Liver (tissue), 7 donors: ENCODE measurements at regions not wholly inside any gene's neighbourhood (a gene's known extent, or its start where the extent isn't known, plus 50 kb on each side); places are given as distances from the start of the nearest gene placed in this dataset.

Source experiments
- DNase-seq: peaks from one replicate; pipeline ENCODE4 v3.0.0-alpha.2; 2017; ENCODE audit warnings: low spot score
- H3K27ac ChIP-seq, 2 donors: one replicate each; pipeline ENCODE4 v1.7.0; 2013; ENCODE audit warnings: inconsistent platforms in 2 of 2, low read length in 2 of 2, control low read depth in 1 of 2, low read depth in 1 of 2, mild to moderate bottlenecking in 1 of 2
- H3K27me3 ChIP-seq, 4 donors: one replicate each; pipeline versions ENCODE4 v1.6.1 to v1.7.0; 2013; ENCODE audit warnings: low read length in 3 of 4, inconsistent platforms in 1 of 4, mild to moderate bottlenecking in 1 of 4, moderate library complexity in 1 of 4; ENCODE audit not compliant: control insufficient read depth in 4 of 4, insufficient read depth in 4 of 4
- H3K36me3 ChIP-seq, 4 donors: one replicate each; pipeline versions ENCODE4 v1.6.1 to v1.7.0; 2013; ENCODE audit warnings: low read length in 3 of 4, mild to moderate bottlenecking in 3 of 4, low read depth in 1 of 4, moderate library complexity in 1 of 4; ENCODE audit not compliant: control insufficient read depth in 4 of 4, insufficient read depth in 3 of 4
- H3K4me1 ChIP-seq, 4 donors: one replicate each; pipeline versions ENCODE4 v1.6.1 to v1.7.0; 2013; ENCODE audit warnings: low read length in 3 of 4, mild to moderate bottlenecking in 3 of 4, moderate library complexity in 1 of 4; ENCODE audit not compliant: control insufficient read depth in 4 of 4, insufficient read depth in 4 of 4
- H3K4me3 ChIP-seq, 3 donors: one replicate each; pipeline versions ENCODE4 v1.6.1 to v1.7.0; 2013; ENCODE audit warnings: low read length in 3 of 3, control low read depth in 1 of 3, low read depth in 1 of 3, mild to moderate bottlenecking in 1 of 3
- H3K9ac ChIP-seq, 2 donors: one replicate each; pipeline ENCODE4 v1.7.0; 2013; ENCODE audit warnings: low read length in 2 of 2, mild to moderate bottlenecking in 2 of 2, moderate library complexity in 2 of 2, control low read depth in 1 of 2, low read depth in 1 of 2
- H3K9me3 ChIP-seq, 4 donors: one replicate each; pipeline versions ENCODE4 v1.6.1 to v1.7.0; 2013; ENCODE audit warnings: low read length in 3 of 4; ENCODE audit not compliant: control insufficient read depth in 4 of 4
- EGR1 ChIP-seq, 2 donors: IDR thresholded peaks; 2 replicates each; pipeline ENCODE4 v1.6.1; 2016 to 2018; ENCODE audit warnings: antibody characterized with exemption in 2 of 2, low read depth in 2 of 2
- FOXA1 ChIP-seq: IDR thresholded peaks from 2 replicates; pipeline ENCODE4 v1.6.1; 2016; ENCODE audit warnings: antibody characterized with exemption
- FOXA2 ChIP-seq: IDR thresholded peaks from 2 replicates; pipeline ENCODE4 v1.6.1; 2016; ENCODE audit warnings: antibody characterized with exemption
- GABPA ChIP-seq, 2 donors: IDR thresholded peaks in 1 of 2; conservative IDR thresholded peaks in 1 of 2; 2 replicates each; pipeline ENCODE4 v1.6.1; 2016; ENCODE audit warnings: antibody characterized with exemption in 2 of 2, mild to moderate bottlenecking in 1 of 2, moderate library complexity in 1 of 2
- HNF4A ChIP-seq, 2 donors: conservative IDR thresholded peaks; 2 replicates each; pipeline ENCODE4 v1.6.1; 2016; ENCODE audit warnings: antibody characterized with exemption in 2 of 2, mild to moderate bottlenecking in 2 of 2
- HNF4G ChIP-seq: IDR thresholded peaks from 2 replicates; pipeline ENCODE4 v1.6.1; 2016; ENCODE audit warnings: antibody characterized with exemption
- JUND ChIP-seq, 2 donors: IDR thresholded peaks; 2 replicates each; pipeline ENCODE4 v1.6.1; 2016; ENCODE audit warnings: antibody characterized with exemption in 2 of 2
- MAX ChIP-seq: IDR thresholded peaks from 2 replicates; pipeline ENCODE4 v1.6.1; 2016; ENCODE audit warnings: antibody characterized with exemption
- NR2F2 ChIP-seq: IDR thresholded peaks from 2 replicates; pipeline ENCODE4 v1.6.1; 2016; ENCODE audit warnings: antibody characterized with exemption
- REST ChIP-seq: IDR thresholded peaks from 2 replicates; pipeline ENCODE4 v1.6.1; 2016; ENCODE audit warnings: antibody characterized with exemption, mild to moderate bottlenecking
- RXRA ChIP-seq, 2 donors: IDR thresholded peaks; 2 replicates each; pipeline ENCODE4 v1.6.1; 2017 to 2018; ENCODE audit warnings: antibody characterized with exemption in 2 of 2, mild to moderate bottlenecking in 1 of 2
- SP1 ChIP-seq: IDR thresholded peaks from 2 replicates; pipeline ENCODE4 v1.6.1; 2018; ENCODE audit warnings: antibody characterized with exemption, mild to moderate bottlenecking
- TAF1 ChIP-seq: conservative IDR thresholded peaks from 2 replicates; pipeline ENCODE4 v1.6.1; 2016; ENCODE audit warnings: antibody characterized with exemption, mild to moderate bottlenecking
- WGBS: extraction: QIAGEN DNeasy Blood & Tissue Kit; methylation state at CpG from one replicate; pipeline ENCODE4 v1.1.7; 2013; 5-methylcytosine and 5-hydroxymethylcytosine counted together
- TF ChIP-seq, protein P1 (sequence below): IDR thresholded peaks from 2 replicates; pipeline ENCODE4 v1.6.1; 2016; ENCODE audit warnings: antibody characterized with exemption
- donor health status: healthy.
- donor health status: healthy.
- donor health status: healthy.
- donor health status: healthy.

GRCh38 chr16:80489173-80489572, 51.6 kb upstream of the DYNLRB2 start:
- 91% methylated on average over 1 of the region's 1 CpG for WGBS
- Histone ChIP-seq H3K4me1 (no peaks in the 10 kb centered on the region), H3K36me3 (no peaks in the 10 kb centered on the region), H3K27ac (no peak overlapping the region), H3K9ac (no peak overlapping the region), H3K4me3 (no peak overlapping the region), H3K9me3 (peaks cover 0 to 1% (median 0%) of the 10 kb centered on the region in 4 donors), H3K27me3 (peaks cover 0 to 4% (median 0%) of the 10 kb centered on the region in 4 donors)
- DNase-seq = no peak
- TF ChIP-seq, protein P1, sequence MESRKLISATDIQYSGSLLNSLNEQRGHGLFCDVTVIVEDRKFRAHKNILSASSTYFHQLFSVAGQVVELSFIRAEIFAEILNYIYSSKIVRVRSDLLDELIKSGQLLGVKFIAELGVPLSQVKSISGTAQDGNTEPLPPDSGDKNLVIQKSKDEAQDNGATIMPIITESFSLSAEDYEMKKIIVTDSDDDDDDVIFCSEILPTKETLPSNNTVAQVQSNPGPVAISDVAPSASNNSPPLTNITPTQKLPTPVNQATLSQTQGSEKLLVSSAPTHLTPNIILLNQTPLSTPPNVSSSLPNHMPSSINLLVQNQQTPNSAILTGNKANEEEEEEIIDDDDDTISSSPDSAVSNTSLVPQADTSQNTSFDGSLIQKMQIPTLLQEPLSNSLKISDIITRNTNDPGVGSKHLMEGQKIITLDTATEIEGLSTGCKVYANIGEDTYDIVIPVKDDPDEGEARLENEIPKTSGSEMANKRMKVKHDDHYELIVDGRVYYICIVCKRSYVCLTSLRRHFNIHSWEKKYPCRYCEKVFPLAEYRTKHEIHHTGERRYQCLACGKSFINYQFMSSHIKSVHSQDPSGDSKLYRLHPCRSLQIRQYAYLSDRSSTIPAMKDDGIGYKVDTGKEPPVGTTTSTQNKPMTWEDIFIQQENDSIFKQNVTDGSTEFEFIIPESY = no peak
- TF ChIP-seq FOXA1 = no peak
- no peak for TF ChIP-seq NR2F2

GRCh38 chr16:80488167-80488566, 52.6 kb upstream of the DYNLRB2 start:
- no peak for DNase-seq
- H3K27me3 ChIP-seq = peaks cover 0 to 4% (median 0%) of the 10 kb centered on the region in 4 donors
- H3K9me3 ChIP-seq = no peaks in the 10 kb centered on the region
- no peak overlapping the region for H3K4me3 ChIP-seq
- no peak overlapping the region for H3K27ac ChIP-seq
- TF ChIP-seq FOXA2 (no peak), JUND (IDR thresholded peaks at IDR 0.05) (no peak), GABPA (IDR thresholded peaks at IDR 0.05 in 1 of 2, conservative IDR thresholded peaks at IDR 0.05 in 1 of 2) (no peak), REST (no peak), NR2F2 (no peak), EGR1 (IDR thresholded peaks at IDR 0.05; ENCODE audit: low read depth in 2 of 2) (no peak), HNF4A (conservative IDR thresholded peaks at IDR 0.05) (no peak), FOXA1 (no peak), TAF1 (no peak), HNF4G (no peak), RXRA (IDR thresholded peaks at IDR 0.05) (no peak), SP1 (no peak), MAX (no peak)
- TF ChIP-seq, protein P1 = no peak
- no peak overlapping the region for H3K9ac ChIP-seq
- 89% methylated on average over 2 of the region's 2 CpGs for WGBS
- H3K4me1 ChIP-seq = no peaks in the 10 kb centered on the region
- H3K36me3 ChIP-seq = no peaks in the 10 kb centered on the region
